GM12878 (cell line): ENCODE measurements at regions not wholly inside any gene's neighbourhood (a gene's known extent, or its start where the extent isn't known, plus 50 kb on each side); places are given as distances from the start of the nearest gene placed in this dataset.

ENCODE experiments used
- ATAC-seq: fragments of 200-7000 bp; cut with Tn5 transposase; 3 replicates; pipeline ENCODE4 v1.9.1; 2020; ENCODE audit warnings: mild to moderate bottlenecking, moderate library complexity
- BruUV-seq: library from RNA; stranded (reverse); fragments of 400-500 nt; replicated peaks from 2 replicates; lab custom pipeline; 2021; lab: Mats Ljungman, UMichigan
- CTCF ChIA-PET: fragments of 300-600 bp; sonication (Branson Sonifier 250); formaldehyde crosslinking; extraction: SDS; loops from one replicate; lab custom pipeline; 2021; ENCODE audit warnings: inconsistent platforms; lab: Yijun Ruan, JAX
- POLR2A ChIA-PET: fragments of 350-600 bp; formaldehyde crosslinking; extraction: SDS; loops from one replicate; lab custom pipeline; 2021; ENCODE audit warnings: inconsistent platforms; lab: Charles Lee
- RAD21 ChIA-PET: fragments of 300-600 bp; sonication (Branson Sonifier 250); formaldehyde crosslinking; loops from one replicate; lab custom pipeline; 2023; ENCODE audit warnings: antibody characterized with exemption; ENCODE audit not compliant: unreplicated experiment; lab: Charles Lee
- SMC1A ChIA-PET: fragments of 300-600 bp; sonication (Branson Sonifier 250); formaldehyde crosslinking; loops from one replicate; lab custom pipeline; 2023; ENCODE audit not compliant: unreplicated experiment, uncharacterized antibody; lab: Charles Lee
- DNase-seq: peaks from one replicate; pipeline ENCODE4 v3.0.0-alpha.2; 2011; ENCODE audit warnings: low read depth, low spot score
- FAIRE-seq: peaks from 3 replicates; lab custom pipeline; 2011; peaks lifted over from hg19 to GRCh38; lab: Jason Lieb, UNC
- H2AFZ ChIP-seq: 2 replicates; pipeline ENCODE4 v1.6.0; 2011; ENCODE audit warnings: low read depth, low read length, control low read depth; ENCODE audit not compliant: control insufficient read depth
- H3K27ac ChIP-seq: 2 replicates; pipeline ENCODE4 v1.5.1; 2011; ENCODE audit warnings: control low read depth; ENCODE audit not compliant: control insufficient read depth, insufficient read depth
- H3K27me3 ChIP-seq, 2 experiments: replicated peaks in 1 of 2; 2 replicates each; pipeline versions ENCODE4 v1.6.0 to v1.6.1; 2011; ENCODE audit warnings: low read length in 1 of 2; ENCODE audit not compliant: control insufficient read depth in 2 of 2, insufficient read depth in 2 of 2
- H3K36me3 ChIP-seq, 2 experiments: 2 replicates each; pipeline ENCODE4 v1.5.1; 2011; ENCODE audit warnings: low read length in 1 of 2; ENCODE audit not compliant: control insufficient read depth in 2 of 2, insufficient read depth in 2 of 2
- H3K4me1 ChIP-seq: 2 replicates; pipeline ENCODE4 v1.6.1; 2011; ENCODE audit warnings: mild to moderate bottlenecking, low read length, moderate library complexity, mixed read lengths; ENCODE audit not compliant: control insufficient read depth, insufficient read depth
- H3K4me2 ChIP-seq: 2 replicates; pipeline ENCODE4 v1.6.0; 2011; ENCODE audit warnings: control low read depth; ENCODE audit not compliant: control insufficient read depth, insufficient read depth
- H3K4me3 ChIP-seq: fragments of 200-600 bp; sonication (generic); 2 replicates; pipeline ENCODE4 v1.5.1; 2016
- H3K79me2 ChIP-seq: 2 replicates; pipeline ENCODE4 v1.6.0; 2011; ENCODE audit warnings: low read length; ENCODE audit not compliant: control insufficient read depth, insufficient read depth
- H3K9ac ChIP-seq: 2 replicates; pipeline ENCODE4 v1.8.0; 2011; ENCODE audit warnings: low read length, control low read depth, mixed read lengths; ENCODE audit not compliant: control insufficient read depth, insufficient read depth
- H3K9me3 ChIP-seq: replicated peaks from 3 replicates; pipeline ENCODE4 v1.5.1; 2011; ENCODE audit warnings: mild to moderate bottlenecking, low read length; ENCODE audit not compliant: control insufficient read depth, insufficient read depth
- H4K20me1 ChIP-seq: 2 replicates; pipeline ENCODE4 v1.6.0; 2011; ENCODE audit not compliant: control insufficient read depth, insufficient read depth
- BRCA1 ChIP-seq: IDR thresholded peaks from 2 replicates; pipeline ENCODE4 v1.6.1; 2011; ENCODE audit warnings: low read depth, low read length, improper control_type of control experiment
- CBFB ChIP-seq: IDR thresholded peaks from 2 replicates; pipeline ENCODE4 v1.6.1; 2016; ENCODE audit warnings: antibody characterized with exemption, low read depth
- CHD2 ChIP-seq: IDR thresholded peaks from 2 replicates; pipeline ENCODE4 v1.6.1; 2011; ENCODE audit warnings: low read depth, low read length, improper control_type of control experiment, borderline replicate concordance
- E2F4 ChIP-seq: IDR thresholded peaks from 2 replicates; pipeline ENCODE4 v1.6.1; 2012; ENCODE audit warnings: low read depth, low read length, improper control_type of control experiment
- ELK1 ChIP-seq: IDR thresholded peaks from 2 replicates; pipeline ENCODE4 v1.6.1; 2012; ENCODE audit warnings: low read depth, low read length, improper control_type of control experiment
- EZH2 ChIP-seq: IDR thresholded peaks from 2 replicates; pipeline ENCODE4 v1.6.1; 2012; ENCODE audit warnings: low read depth, mild to moderate bottlenecking, control low read depth, inconsistent platforms, low read length, borderline replicate concordance; ENCODE audit not compliant: control insufficient read depth
- GABPA ChIP-seq: IDR thresholded peaks from 2 replicates; pipeline ENCODE4 v1.6.1; 2014; ENCODE audit warnings: antibody characterized with exemption, low read depth, mild to moderate bottlenecking, inconsistent platforms
- IRF5 ChIP-seq: fragments of 450-650 bp; IDR thresholded peaks from 2 replicates; pipeline ENCODE4 v1.6.1; 2017; ENCODE audit warnings: borderline replicate concordance
- JUNB ChIP-seq: IDR thresholded peaks from 2 replicates; pipeline ENCODE4 v1.6.1; 2016; ENCODE audit warnings: antibody characterized with exemption, mild to moderate bottlenecking
- KLF5 ChIP-seq: fragments of 450-650 bp; IDR thresholded peaks from 2 replicates; pipeline ENCODE4 v1.6.1; 2014; ENCODE audit warnings: mild to moderate bottlenecking; ENCODE audit not compliant: partially characterized antibody
- MAX ChIP-seq: IDR thresholded peaks from 2 replicates; pipeline ENCODE4 v1.6.1; 2012; ENCODE audit warnings: low read depth, low read length, improper control_type of control experiment
- MLLT1 ChIP-seq: fragments of 450-650 bp; IDR thresholded peaks from 2 replicates; pipeline ENCODE4 v1.6.1; 2016; ENCODE audit warnings: mild to moderate bottlenecking
- NR2C2 ChIP-seq: IDR thresholded peaks from 2 replicates; pipeline ENCODE4 v1.6.1; 2011; ENCODE audit warnings: borderline replicate concordance, low read depth; ENCODE audit not compliant: control insufficient read depth, insufficient read length
- PKNOX1 ChIP-seq: fragments of 450-650 bp; IDR thresholded peaks from 2 replicates; pipeline ENCODE4 v1.6.1; 2016; ENCODE audit warnings: mild to moderate bottlenecking
- RFX5 ChIP-seq: IDR thresholded peaks from 2 replicates; pipeline ENCODE4 v1.6.1; 2011; ENCODE audit warnings: low read depth, low read length, improper control_type of control experiment
- SMAD1 ChIP-seq: fragments of 450-650 bp; IDR thresholded peaks from 2 replicates; pipeline ENCODE4 v1.6.1; 2018; ENCODE audit warnings: mild to moderate bottlenecking, low read depth; ENCODE audit not compliant: partially characterized antibody
- TAF1 ChIP-seq: IDR thresholded peaks from 2 replicates; pipeline ENCODE4 v1.6.1; 2011; ENCODE audit warnings: mild to moderate bottlenecking, low read depth, low read length, borderline replicate concordance
- WRNIP1 ChIP-seq: IDR thresholded peaks from 2 replicates; pipeline ENCODE4 v1.6.1; 2011; ENCODE audit warnings: low read depth, low read length, improper control_type of control experiment, borderline replicate concordance
- WGBS: methylation state at CpG from one replicate; pipeline ENCODE4 v1.1.6; 2016; ENCODE audit warnings: low lambda C conversion rate; ENCODE audit not compliant: insufficient replicate concordance, insufficient coverage; ENCODE audit errors: missing lambda C conversion rate; 5-methylcytosine and 5-hydroxymethylcytosine counted together
- in situ Hi-C: fragments of 300-500 bp; cut with MboI; formaldehyde crosslinking; loops from 9 replicates; pipeline ENCODE4 v1.14.3; 2018; ENCODE audit warnings: mixed read lengths
- intact Hi-C: fragments of 100-400 bp; cut with micrococcal nuclease; formaldehyde crosslinking; loops from one replicate; pipeline ENCODE4 v1.14.2; 2022; ENCODE audit not compliant: unreplicated experiment

GRCh38 chr7:153529651-153530165, 522.5 kb upstream of the DPP6 start (continued):
- TF ChIP-seq PKNOX1: no peak
- no peak for TF ChIP-seq SMAD1
- no peak for TF ChIP-seq GABPA
- no peak for TF ChIP-seq CBFB
- TF ChIP-seq CHD2: no peak
- no peak for TF ChIP-seq TAF1

GRCh38 chr7:153530441-153530840, 521.8 kb upstream of the DPP6 start:
- SMC1A ChIA-PET: no interaction called here
- Histone ChIP-seq H3K36me3 (no peaks in the 10 kb centered on the region), H3K79me2 (no peaks in the 10 kb centered on the region), H3K4me3 (no peak overlapping the region), H3K9ac (no peak overlapping the region), H3K27me3 (no peaks in the 10 kb centered on the region), H3K4me1 (no peaks in the 10 kb centered on the region), H3K27ac (no peak overlapping the region), H3K4me2 (no peak overlapping the region), H4K20me1 (no peaks in the 10 kb centered on the region), H2AFZ (no peak overlapping the region), H3K9me3 (no peaks in the 10 kb centered on the region)
- CTCF ChIA-PET: no interaction called here
- FAIRE-seq: no peak
- no TSS peak for BruUV-seq
- POLR2A ChIA-PET: no interaction called here
- intact Hi-C loops (no loop called here), in situ Hi-C loops (no loop called here)
- whole genome bisulfite sequencing: 18% methylated on average over 9 of the region's 9 CpGs
- ATAC-seq: no peak
- RAD21 ChIA-PET: no interaction called here
- DNase-seq: no peak
- no peak for TF ChIP-seq CHD2
- TF ChIP-seq RFX5: no peak
- TF ChIP-seq IRF5: no peak
- no peak for TF ChIP-seq KLF5
- TF ChIP-seq E2F4: no peak
- no peak for TF ChIP-seq ELK1
- no peak for TF ChIP-seq BRCA1
- TF ChIP-seq WRNIP1: no peak
- no peak for TF ChIP-seq NR2C2
- no peak for TF ChIP-seq JUNB
- TF ChIP-seq EZH2: no peak
- no peak for TF ChIP-seq MLLT1
- TF ChIP-seq MAX: no peak
